Hepatocyte (in vitro differentiated cells): ENCODE measurements at regions not wholly inside any gene's neighbourhood (a gene's known extent, or its start where the extent isn't known, plus 50 kb on each side); places are given as distances from the start of the nearest gene placed in this dataset.

ENCODE experiments used
- DNase-seq: peaks from one replicate; pipeline ENCODE4 v3.0.0-alpha.2; 2016; ENCODE audit warnings: low spot score
- H2AFZ ChIP-seq: fragments of 200-600 bp; sonication (generic); 2 replicates; pipeline ENCODE4 v1.6.0; 2016; ENCODE audit warnings: antibody characterized with exemption, mild to moderate bottlenecking
- H3K27ac ChIP-seq: fragments of 200-600 bp; sonication (generic); 2 replicates; pipeline ENCODE4 v1.5.1; 2016; ENCODE audit warnings: mild to moderate bottlenecking
- H3K27me3 ChIP-seq: fragments of 200-600 bp; sonication (generic); 2 replicates; pipeline ENCODE4 v1.6.1; 2016
- H3K36me3 ChIP-seq: fragments of 200-600 bp; sonication (generic); replicated peaks from 2 replicates; pipeline ENCODE4 v1.5.1; 2016; ENCODE audit warnings: low read depth; ENCODE audit not compliant: insufficient read depth
- H3K4me1 ChIP-seq: fragments of 200-600 bp; sonication (generic); 2 replicates; pipeline ENCODE4 v1.5.1; 2016; ENCODE audit warnings: mild to moderate bottlenecking, moderate library complexity; ENCODE audit not compliant: insufficient read depth
- H3K4me2 ChIP-seq: fragments of 200-600 bp; sonication (generic); 2 replicates; pipeline ENCODE4 v1.6.0; 2016
- H3K4me3 ChIP-seq: fragments of 200-600 bp; sonication (generic); 2 replicates; pipeline ENCODE4 v1.5.1; 2016; ENCODE audit warnings: mild to moderate bottlenecking
- H3K79me2 ChIP-seq: fragments of 200-600 bp; sonication (generic); 2 replicates; pipeline ENCODE4 v1.6.0; 2017; ENCODE audit warnings: mild to moderate bottlenecking
- H3K9me2 ChIP-seq: fragments of 200-600 bp; sonication (generic); replicated peaks from 2 replicates; pipeline ENCODE4 v1.6.0; 2017; ENCODE audit warnings: mild to moderate bottlenecking; ENCODE audit not compliant: insufficient read depth
- H3K9me3 ChIP-seq: fragments of 200-600 bp; sonication (generic); 2 replicates; pipeline ENCODE4 v1.5.1; 2016; ENCODE audit warnings: low read depth, mild to moderate bottlenecking
- H4K20me1 ChIP-seq: fragments of 200-600 bp; sonication (generic); 2 replicates; pipeline ENCODE4 v1.6.0; 2016; ENCODE audit warnings: mild to moderate bottlenecking; ENCODE audit not compliant: insufficient read depth, poor library complexity, severe bottlenecking
- EZH2 ChIP-seq: fragments of 200-600 bp; sonication (generic); IDR thresholded peaks from 2 replicates; pipeline ENCODE4 v1.6.1; 2016; ENCODE audit warnings: antibody characterized with exemption, mild to moderate bottlenecking, borderline replicate concordance
- EZH2phosphoT487 ChIP-seq: fragments of 200-600 bp; sonication (generic); IDR thresholded peaks from one replicate; pipeline ENCODE4 v1.6.1; 2018; ENCODE audit warnings: antibody characterized with exemption, mild to moderate bottlenecking, low read depth, moderate library complexity; ENCODE audit not compliant: unreplicated experiment, severe bottlenecking
- WGBS: methylation state at CpG from one replicate; pipeline ENCODE4 v1.1.6; 2016; ENCODE audit warnings: low lambda C conversion rate; ENCODE audit errors: missing lambda C conversion rate; 5-methylcytosine and 5-hydroxymethylcytosine counted together
- TF ChIP-seq, protein P1 (sequence below): fragments of 200-600 bp; sonication (generic); IDR thresholded peaks from 2 replicates; pipeline ENCODE4 v1.5.1; 2016; ENCODE audit warnings: antibody characterized with exemption, mild to moderate bottlenecking; ENCODE audit not compliant: poor library complexity

DNA sequence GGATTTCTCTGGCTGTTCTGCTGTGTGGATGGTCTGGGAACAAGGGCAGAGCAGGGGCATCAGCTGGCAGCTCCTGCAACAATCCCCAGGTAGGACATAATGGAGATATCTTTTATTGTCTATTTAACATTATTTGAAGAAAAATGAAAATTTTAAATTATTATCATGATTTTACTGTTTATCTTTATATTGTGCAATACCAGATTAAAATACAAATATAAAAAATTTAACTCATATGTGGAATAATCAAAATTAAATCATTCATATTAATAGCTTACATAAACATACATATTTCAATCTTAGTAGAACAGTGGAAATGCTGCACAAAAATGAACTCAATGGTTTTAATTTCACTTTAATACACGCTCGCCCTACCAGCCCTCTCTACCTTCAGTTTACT is 70.6 kb upstream of the FAM110C start:
- Histone ChIP-seq H3K4me1 (no peaks in the 10 kb centered on the region), H3K27me3 (no peaks in the 10 kb centered on the region), H3K27ac (no peak overlapping the region), H3K9me2 (no peaks in the 10 kb centered on the region), H2AFZ (no peak overlapping the region), H3K9me3 (no peaks in the 10 kb centered on the region), H3K36me3 (no peaks in the 10 kb centered on the region), H4K20me1 (no peaks in the 10 kb centered on the region), H3K79me2 (no peaks in the 10 kb centered on the region), H3K4me3 (no peak overlapping the region), H3K4me2 (no peak overlapping the region)
- DNase-seq: no peak
- WGBS: 95% methylated on average over 2 of the region's 2 CpGs
- TF ChIP-seq EZH2phosphoT487 (no peak), EZH2 (no peak)
- TF ChIP-seq, protein P1, sequence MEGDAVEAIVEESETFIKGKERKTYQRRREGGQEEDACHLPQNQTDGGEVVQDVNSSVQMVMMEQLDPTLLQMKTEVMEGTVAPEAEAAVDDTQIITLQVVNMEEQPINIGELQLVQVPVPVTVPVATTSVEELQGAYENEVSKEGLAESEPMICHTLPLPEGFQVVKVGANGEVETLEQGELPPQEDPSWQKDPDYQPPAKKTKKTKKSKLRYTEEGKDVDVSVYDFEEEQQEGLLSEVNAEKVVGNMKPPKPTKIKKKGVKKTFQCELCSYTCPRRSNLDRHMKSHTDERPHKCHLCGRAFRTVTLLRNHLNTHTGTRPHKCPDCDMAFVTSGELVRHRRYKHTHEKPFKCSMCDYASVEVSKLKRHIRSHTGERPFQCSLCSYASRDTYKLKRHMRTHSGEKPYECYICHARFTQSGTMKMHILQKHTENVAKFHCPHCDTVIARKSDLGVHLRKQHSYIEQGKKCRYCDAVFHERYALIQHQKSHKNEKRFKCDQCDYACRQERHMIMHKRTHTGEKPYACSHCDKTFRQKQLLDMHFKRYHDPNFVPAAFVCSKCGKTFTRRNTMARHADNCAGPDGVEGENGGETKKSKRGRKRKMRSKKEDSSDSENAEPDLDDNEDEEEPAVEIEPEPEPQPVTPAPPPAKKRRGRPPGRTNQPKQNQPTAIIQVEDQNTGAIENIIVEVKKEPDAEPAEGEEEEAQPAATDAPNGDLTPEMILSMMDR: no peak

DNA sequence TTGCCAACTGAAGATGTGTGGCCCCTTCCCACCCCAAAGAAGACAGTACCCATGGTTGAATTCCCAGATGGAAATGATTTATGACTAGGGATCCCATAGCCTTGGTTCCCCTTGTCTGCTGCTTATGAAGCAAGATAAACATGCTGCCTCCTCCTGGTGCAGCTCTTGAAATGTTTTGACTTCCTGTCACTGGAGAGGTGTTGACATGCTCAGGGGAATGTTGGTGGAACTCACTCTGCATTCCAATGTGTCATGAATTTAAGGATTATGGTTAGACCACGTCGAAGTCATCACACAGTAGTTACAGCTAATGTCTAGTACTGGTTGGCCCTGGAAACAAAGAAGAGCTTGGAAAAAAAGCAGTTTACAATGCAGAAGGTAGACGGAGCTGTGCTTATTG is 69.0 kb upstream of the FAM110C start:
- H3K36me3 ChIP-seq: no peaks in the 10 kb centered on the region
- no peak overlapping the region for H3K4me3 ChIP-seq
- H3K27me3 ChIP-seq: no peaks in the 10 kb centered on the region
- no peak overlapping the region for H2AFZ ChIP-seq
- H3K27ac ChIP-seq: no peak overlapping the region
- no peak overlapping the region for H3K4me2 ChIP-seq
- H3K9me3 ChIP-seq: no peaks in the 10 kb centered on the region
- no peaks in the 10 kb centered on the region for H4K20me1 ChIP-seq
- H3K9me2 ChIP-seq: no peaks in the 10 kb centered on the region
- TF ChIP-seq EZH2phosphoT487: no peak
- no peak for TF ChIP-seq EZH2
- TF ChIP-seq, protein P1: no peak
- H3K79me2 ChIP-seq: no peaks in the 10 kb centered on the region
- H3K4me1 ChIP-seq: no peaks in the 10 kb centered on the region
- DNase-seq: peak; percentile 23
- WGBS: 34% methylated on average over 3 of the region's 3 CpGs

DNA sequence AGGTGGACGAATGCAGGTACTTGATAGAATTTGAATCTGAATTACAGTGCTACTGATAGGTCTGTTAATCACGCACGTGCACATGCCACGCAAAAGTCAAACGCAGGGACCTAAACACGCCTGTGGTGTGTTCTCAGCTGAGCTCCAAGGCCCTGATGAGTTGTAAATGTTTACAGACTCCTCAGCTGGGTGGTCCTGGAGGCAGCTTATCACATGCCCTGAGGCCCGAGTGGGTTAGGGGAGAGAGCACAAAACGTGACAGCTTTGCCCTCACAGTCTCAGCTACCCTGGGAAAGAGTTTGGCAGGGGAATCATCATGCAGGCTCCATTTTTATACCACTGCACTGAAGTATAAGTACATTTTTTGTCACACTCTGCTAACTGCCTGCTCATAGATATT is 68.3 kb upstream of the FAM110C start:
- no peak for DNase-seq
- Histone ChIP-seq H3K27ac (no peak overlapping the region), H3K27me3 (no peaks in the 10 kb centered on the region), H3K79me2 (no peaks in the 10 kb centered on the region), H3K9me3 (no peaks in the 10 kb centered on the region), H3K4me3 (no peak overlapping the region), H3K4me1 (peaks cover 3% of the 10 kb centered on the region), H2AFZ (no peak overlapping the region), H4K20me1 (no peaks in the 10 kb centered on the region), H3K9me2 (no peaks in the 10 kb centered on the region), H3K36me3 (no peaks in the 10 kb centered on the region), H3K4me2 (no peak overlapping the region)
- TF ChIP-seq EZH2 (no peak), EZH2phosphoT487 (no peak)
- TF ChIP-seq, protein P1: no peak
- 39% methylated on average over 8 of the region's 8 CpGs for WGBS

DNA sequence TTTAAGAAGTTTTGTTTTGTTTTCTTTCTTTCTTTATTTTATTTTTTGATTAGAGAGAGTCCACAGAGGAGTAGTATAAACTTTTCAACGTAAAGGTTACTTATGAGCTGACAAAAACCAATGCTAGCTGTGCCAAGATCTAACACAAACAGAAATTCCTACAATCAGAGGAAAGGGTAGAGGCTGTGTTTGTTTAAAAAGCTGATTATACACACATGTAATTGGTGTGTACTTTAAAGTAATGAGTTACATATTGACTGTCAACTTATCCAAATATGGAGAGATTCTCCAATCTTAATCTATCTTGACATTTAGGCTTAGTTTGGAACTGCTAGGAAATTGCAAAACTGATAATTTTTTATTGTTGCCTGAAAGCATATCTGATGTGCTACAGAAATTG is 63.7 kb upstream of the FAM110C start:
- Histone ChIP-seq H3K27me3 (no peaks in the 10 kb centered on the region), H3K4me2 (no peak overlapping the region), H3K9me3 (peaks cover 6% of the 10 kb centered on the region), H3K27ac (no peak overlapping the region), H3K36me3 (no peaks in the 10 kb centered on the region), H2AFZ (no peak overlapping the region), H3K4me3 (no peak overlapping the region), H3K9me2 (no peaks in the 10 kb centered on the region), H4K20me1 (no peaks in the 10 kb centered on the region), H3K79me2 (no peaks in the 10 kb centered on the region), H3K4me1 (peaks cover 7% of the 10 kb centered on the region)
- no peak for TF ChIP-seq EZH2
- TF ChIP-seq, protein P1: no peak
- peak; percentile 40 for TF ChIP-seq EZH2phosphoT487
- WGBS: 30% methylated on average over 1 of the region's 1 CpG
- DNase-seq: no peak
